ENCODE measurements at regions not wholly inside any gene's neighbourhood (a gene's known extent, or its start where the extent isn't known, plus 50 kb on each side); places are given as distances from the start of the nearest gene placed in this dataset.
"Not testable (repeated sequence)": the region's sequence is repeated elsewhere in the genome, so short reads cannot be mapped to it uniquely, and the experiment has no call there.

DNA sequence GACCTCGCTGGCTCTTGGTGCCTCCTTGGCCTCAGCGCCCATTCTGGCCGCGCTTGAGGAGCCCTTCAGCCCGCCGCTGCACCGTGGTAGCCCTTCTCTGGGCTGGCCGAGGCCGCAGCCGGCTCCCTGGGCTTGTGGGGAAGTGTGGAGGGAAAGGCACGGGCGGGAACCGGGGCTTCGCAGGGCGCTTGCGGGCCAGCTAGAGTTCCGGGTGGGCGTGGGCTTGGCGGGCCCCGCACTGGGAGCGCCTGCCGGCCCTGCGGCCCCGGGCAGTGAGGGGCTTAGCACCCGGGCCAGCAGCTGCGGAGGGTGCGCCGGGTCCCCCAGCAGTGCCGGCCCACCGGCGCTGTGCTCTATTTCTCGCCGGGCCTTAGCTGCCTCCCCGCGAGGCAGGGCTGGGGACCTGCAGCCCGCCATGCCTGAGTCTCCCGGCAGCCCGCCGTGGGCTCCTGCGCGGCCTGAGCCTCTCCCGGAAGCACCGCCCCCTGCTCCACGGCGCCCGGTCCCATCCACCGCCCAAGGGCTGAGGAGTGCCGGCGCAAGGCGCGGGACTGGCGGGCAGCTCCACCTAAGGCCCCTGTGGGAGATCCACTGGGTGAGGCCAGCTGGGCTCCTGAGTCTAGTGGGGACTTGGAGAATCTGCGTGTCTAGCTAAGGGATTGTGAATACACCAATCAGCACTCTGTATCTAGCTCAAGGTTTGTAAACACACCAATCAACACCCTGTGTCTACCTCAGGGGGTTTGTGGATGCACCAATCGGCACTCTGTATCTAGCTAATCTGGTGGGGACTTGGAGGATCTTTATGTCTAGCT lies 141.1 kb downstream of the SLCO4C1 start:
- H3K4me1 ChIP-seq (ENCODE audit: control insufficient read depth, insufficient read depth, low read length); H3K36me3 ChIP-seq (ENCODE audit: control insufficient read depth, insufficient read depth, low read length); H3K9me3 ChIP-seq (replicated peaks; ENCODE audit: control insufficient read depth, low read depth, low read length); H3K27ac ChIP-seq (ENCODE audit: low read length); H3K27me3 ChIP-seq (ENCODE audit: control insufficient read depth, insufficient read depth, low read length); H3K4me3 ChIP-seq (ENCODE audit: low read length); DNase-seq: not testable (repeated sequence)
- 84% methylated on average over 42 of the region's 54 CpGs for WGBS (ENCODE audit: insufficient coverage)

DNA sequence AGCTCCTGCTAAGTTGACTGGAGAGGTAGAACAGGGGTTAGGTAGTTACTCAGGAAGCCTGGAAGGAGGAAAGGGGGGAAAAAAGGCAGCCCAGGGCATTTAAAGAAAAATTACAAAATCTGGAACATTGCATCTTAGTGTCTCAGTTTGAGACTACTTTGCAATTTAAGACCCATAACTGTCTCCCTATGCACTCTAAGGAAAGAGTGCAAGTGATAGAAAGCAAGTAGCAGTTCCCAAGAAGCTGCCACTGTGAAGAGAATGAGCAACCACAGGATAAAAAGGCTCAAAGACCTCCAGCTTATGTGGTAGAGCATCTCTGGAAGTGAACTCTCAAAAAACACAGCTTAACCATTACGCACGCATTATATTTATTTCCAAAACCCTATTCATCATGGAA lies 141.8 kb downstream of the SLCO4C1 start:
- H3K27ac ChIP-seq (ENCODE audit: low read length): no peak overlapping the region
- no CpG with 5 or more reads among the region's 2 CpGs for WGBS (ENCODE audit: insufficient coverage)
- peaks cover 2% of the 10 kb centered on the region for H3K9me3 ChIP-seq (replicated peaks; ENCODE audit: control insufficient read depth, low read depth, low read length)
- no peaks in the 10 kb centered on the region for H3K4me1 ChIP-seq (ENCODE audit: control insufficient read depth, insufficient read depth, low read length)
- no peaks in the 10 kb centered on the region for H3K27me3 ChIP-seq (ENCODE audit: control insufficient read depth, insufficient read depth, low read length)
- no peak for DNase-seq
- no peaks in the 10 kb centered on the region for H3K36me3 ChIP-seq (ENCODE audit: control insufficient read depth, insufficient read depth, low read length)
- no peak overlapping the region for H3K4me3 ChIP-seq (ENCODE audit: low read length)

DNA sequence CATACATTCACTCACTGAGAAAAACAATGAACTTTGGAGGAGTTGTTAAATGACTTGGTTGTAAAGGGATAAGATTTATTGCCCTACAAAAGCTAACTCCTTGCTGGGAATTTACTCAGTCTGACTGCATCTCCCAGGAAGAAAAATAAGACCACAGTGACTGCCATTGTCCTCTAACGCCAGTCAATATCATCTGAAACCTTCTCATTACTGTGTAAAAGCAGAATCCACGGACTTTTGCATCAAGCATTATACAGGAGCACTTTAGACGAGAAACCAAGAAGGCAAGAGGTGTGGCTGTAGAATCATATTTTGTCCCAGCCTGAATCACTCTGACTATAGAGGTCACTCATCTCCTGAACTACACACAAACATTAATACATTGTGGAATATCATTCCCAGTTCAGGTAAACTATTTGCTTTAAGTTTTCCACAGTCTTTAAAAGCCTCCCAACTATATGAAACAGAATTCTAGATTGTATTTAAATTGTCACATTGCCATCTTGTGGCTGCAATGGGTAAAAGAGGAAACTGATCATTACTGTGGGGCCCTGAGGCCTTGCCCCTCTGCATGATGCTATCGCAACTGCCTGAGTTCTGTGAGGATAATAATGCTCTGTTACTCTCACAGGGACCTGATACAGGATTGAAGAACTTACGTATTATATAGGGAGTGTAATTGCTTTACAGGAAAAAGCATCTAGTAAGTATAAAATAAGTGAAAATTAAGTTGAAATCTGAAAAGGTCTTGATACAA lies 142.9 kb downstream of the SLCO4C1 start:
- Histone ChIP-seq H3K27me3 (ENCODE audit: control insufficient read depth, insufficient read depth, low read length) (no peaks in the 10 kb centered on the region), H3K9me3 (replicated peaks; ENCODE audit: control insufficient read depth, low read depth, low read length) (no peaks in the 10 kb centered on the region), H3K36me3 (ENCODE audit: control insufficient read depth, insufficient read depth, low read length) (no peaks in the 10 kb centered on the region), H3K4me3 (ENCODE audit: low read length) (no peak overlapping the region), H3K4me1 (ENCODE audit: control insufficient read depth, insufficient read depth, low read length) (no peaks in the 10 kb centered on the region), H3K27ac (ENCODE audit: low read length) (no peak overlapping the region)
- 20% methylated on average over 1 of the region's 5 CpGs for WGBS (ENCODE audit: insufficient coverage)
- peak; percentile 55 for DNase-seq

DNA sequence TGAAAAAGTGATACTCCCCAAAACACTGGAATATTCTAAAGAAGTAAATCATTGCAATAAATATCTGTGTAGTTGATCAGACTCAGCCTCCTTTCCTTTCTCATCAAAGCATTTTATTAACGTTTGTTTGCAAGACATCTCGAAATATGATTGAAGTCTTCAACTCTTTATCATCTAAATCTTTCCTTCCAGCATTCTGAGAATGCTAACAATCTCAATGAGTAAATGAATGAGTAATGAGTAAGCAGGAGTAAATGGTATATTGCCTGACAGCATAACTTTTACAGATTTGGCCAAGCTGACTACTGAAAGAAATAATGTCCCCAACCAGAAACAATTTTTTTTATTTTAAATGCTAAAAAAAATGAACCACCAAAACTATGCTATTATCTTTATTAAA lies 157.1 kb downstream of the SLCO4C1 start:
- Histone ChIP-seq H3K4me1 (ENCODE audit: control insufficient read depth, insufficient read depth, low read length) (no peaks in the 10 kb centered on the region), H3K4me3 (ENCODE audit: low read length) (no peak overlapping the region), H3K9me3 (replicated peaks; ENCODE audit: control insufficient read depth, low read depth, low read length) (no peaks in the 10 kb centered on the region), H3K27ac (ENCODE audit: low read length) (no peak overlapping the region), H3K36me3 (ENCODE audit: control insufficient read depth, insufficient read depth, low read length) (no peaks in the 10 kb centered on the region), H3K27me3 (ENCODE audit: control insufficient read depth, insufficient read depth, low read length) (no peaks in the 10 kb centered on the region)
- no CpG with 5 or more reads among the region's 2 CpGs for WGBS (ENCODE audit: insufficient coverage)
- no peak for DNase-seq

DNA sequence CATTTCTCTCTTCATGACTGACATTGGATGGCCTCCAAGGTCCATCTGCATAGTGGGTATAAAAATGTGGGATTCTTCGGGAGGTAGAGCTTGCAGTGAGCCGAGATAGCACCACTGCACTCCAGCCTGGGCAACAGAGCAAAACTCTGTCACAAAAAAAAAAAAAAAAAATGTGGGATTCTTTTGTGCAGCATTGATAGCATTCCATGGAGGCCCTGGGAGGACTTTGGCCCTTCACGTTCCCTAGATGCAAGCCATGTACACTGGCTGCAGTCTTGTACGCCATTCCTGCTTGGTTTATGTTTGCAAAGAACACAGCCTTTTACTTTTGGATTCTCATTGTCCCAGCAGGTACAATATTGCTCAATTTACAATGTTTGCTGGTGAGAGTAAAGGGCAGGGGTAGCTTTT lies 157.8 kb downstream of the SLCO4C1 start:
- Histone ChIP-seq H3K9me3 (replicated peaks; ENCODE audit: control insufficient read depth, low read depth, low read length) (no peaks in the 10 kb centered on the region), H3K36me3 (ENCODE audit: control insufficient read depth, insufficient read depth, low read length) (no peaks in the 10 kb centered on the region), H3K27ac (ENCODE audit: low read length) (no peak overlapping the region), H3K27me3 (ENCODE audit: control insufficient read depth, insufficient read depth, low read length) (no peaks in the 10 kb centered on the region), H3K4me3 (ENCODE audit: low read length) (no peak overlapping the region), H3K4me1 (ENCODE audit: control insufficient read depth, insufficient read depth, low read length) (no peaks in the 10 kb centered on the region)
- 40% methylated on average over 1 of the region's 4 CpGs for WGBS (ENCODE audit: insufficient coverage)
- DNase-seq: no peak

DNA sequence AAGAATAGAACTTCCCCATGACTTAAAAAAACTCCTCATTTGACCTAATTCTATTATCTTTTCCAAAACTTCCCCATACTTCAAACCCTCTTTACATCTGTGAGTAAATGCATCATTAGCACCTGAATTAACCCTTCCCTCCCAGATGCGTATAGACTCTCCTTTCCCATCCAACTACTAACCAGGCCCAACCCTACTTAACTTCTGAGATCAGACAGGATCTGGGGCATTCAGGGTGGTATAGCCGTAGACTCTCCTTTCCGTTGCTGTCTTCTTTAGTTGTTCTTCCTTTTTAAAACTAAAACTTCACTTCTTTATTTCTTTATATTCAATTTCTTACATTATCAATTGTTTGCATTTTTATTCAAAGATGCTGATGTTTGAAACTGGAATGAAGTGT lies 165.2 kb downstream of the SLCO4C1 start:
- no peak for DNase-seq
- H3K27ac ChIP-seq (ENCODE audit: low read length): no peak overlapping the region
- H3K36me3 ChIP-seq (ENCODE audit: control insufficient read depth, insufficient read depth, low read length): no peaks in the 10 kb centered on the region
- no peaks in the 10 kb centered on the region for H3K9me3 ChIP-seq (replicated peaks; ENCODE audit: control insufficient read depth, low read depth, low read length)
- no peak overlapping the region for H3K4me3 ChIP-seq (ENCODE audit: low read length)
- WGBS (ENCODE audit: insufficient coverage): 100% methylated on average over 1 of the region's 3 CpGs
- no peaks in the 10 kb centered on the region for H3K4me1 ChIP-seq (ENCODE audit: control insufficient read depth, insufficient read depth, low read length)
- H3K27me3 ChIP-seq (ENCODE audit: control insufficient read depth, insufficient read depth, low read length): no peaks in the 10 kb centered on the region

DNA sequence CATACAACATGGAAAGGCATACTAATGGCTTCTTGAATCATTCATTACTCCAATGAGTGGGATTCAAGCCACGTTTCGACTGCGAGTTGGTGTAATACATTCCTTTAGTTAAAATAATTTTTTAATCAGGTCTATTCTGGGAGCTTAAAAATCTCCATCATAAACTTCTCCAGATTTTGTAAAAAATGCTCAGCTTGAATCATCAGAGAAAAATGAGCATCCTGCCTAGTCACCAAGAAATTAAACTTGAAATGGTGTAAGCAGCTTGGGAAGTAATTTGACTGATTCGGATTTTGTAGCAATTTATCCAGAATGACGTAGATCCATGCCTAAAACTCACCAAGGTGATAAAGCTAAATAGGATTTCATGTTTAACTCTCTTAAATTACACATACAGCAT lies 165.7 kb downstream of the SLCO4C1 start:
- WGBS (ENCODE audit: insufficient coverage): no CpG with 5 or more reads among the region's 5 CpGs

DNA sequence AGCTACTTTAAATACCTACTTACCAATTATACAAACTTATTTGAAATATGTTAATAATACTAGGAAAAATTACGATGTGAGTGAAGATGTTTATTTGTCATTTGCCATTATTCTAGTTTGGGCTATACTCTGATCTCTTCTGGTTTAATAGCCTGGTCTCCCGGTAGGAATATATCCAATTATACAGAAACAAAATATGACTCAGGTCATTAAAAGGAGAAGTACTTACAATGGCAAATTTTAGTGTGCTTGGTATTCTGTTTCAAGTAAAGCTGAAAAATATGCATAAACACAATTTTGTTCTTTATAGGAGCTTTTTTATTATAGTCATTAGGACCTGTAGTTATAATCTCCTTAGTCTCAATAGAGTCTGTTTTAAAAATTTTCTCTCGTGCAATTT lies 176.8 kb downstream of the SLCO4C1 start:
- no peak for DNase-seq
- Histone ChIP-seq H3K9me3 (replicated peaks; ENCODE audit: control insufficient read depth, low read depth, low read length) (no peaks in the 10 kb centered on the region), H3K27ac (ENCODE audit: low read length) (no peak overlapping the region), H3K4me3 (ENCODE audit: low read length) (no peak overlapping the region), H3K36me3 (ENCODE audit: control insufficient read depth, insufficient read depth, low read length) (no peaks in the 10 kb centered on the region), H3K27me3 (ENCODE audit: control insufficient read depth, insufficient read depth, low read length) (no peaks in the 10 kb centered on the region), H3K4me1 (ENCODE audit: control insufficient read depth, insufficient read depth, low read length) (no peaks in the 10 kb centered on the region)
- WGBS (ENCODE audit: insufficient coverage): no CpG with 5 or more reads among the region's 3 CpGs

More for the DNA sequence above, 165.7 kb downstream of the SLCO4C1 start:
- H3K9me3 ChIP-seq (replicated peaks; ENCODE audit: control insufficient read depth, low read depth, low read length): no peaks in the 10 kb centered on the region
- no peaks in the 10 kb centered on the region for H3K27me3 ChIP-seq (ENCODE audit: control insufficient read depth, insufficient read depth, low read length)
- no peak for DNase-seq
- H3K36me3 ChIP-seq (ENCODE audit: control insufficient read depth, insufficient read depth, low read length): no peaks in the 10 kb centered on the region
- H3K4me1 ChIP-seq (ENCODE audit: control insufficient read depth, insufficient read depth, low read length): no peaks in the 10 kb centered on the region
- no peak overlapping the region for H3K27ac ChIP-seq (ENCODE audit: low read length)
- H3K4me3 ChIP-seq (ENCODE audit: low read length): no peak overlapping the region

DNA sequence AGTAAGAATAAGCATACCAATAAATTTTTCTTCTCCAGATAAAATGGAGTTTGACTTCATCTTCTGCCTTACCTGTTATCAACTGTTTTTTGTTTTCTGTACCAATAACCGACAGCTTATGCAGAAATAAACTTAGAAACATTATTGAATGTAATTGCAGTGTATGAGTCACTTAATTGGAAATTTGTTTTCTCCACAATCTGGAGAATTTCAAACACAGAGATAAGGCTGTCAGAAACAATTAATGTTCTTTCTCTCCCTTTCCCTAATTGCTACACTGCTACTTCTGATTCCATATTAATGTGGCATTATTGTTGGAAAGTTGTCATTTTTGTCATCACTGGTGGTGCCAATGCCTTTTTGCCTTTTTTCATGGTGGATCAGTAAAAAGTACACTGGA lies 180.3 kb downstream of the SLCO4C1 start:
- no peaks in the 10 kb centered on the region for H3K27me3 ChIP-seq (ENCODE audit: control insufficient read depth, insufficient read depth, low read length)
- no CpG with 5 or more reads among the region's 1 CpG for WGBS (ENCODE audit: insufficient coverage)
- DNase-seq: no peak
- no peaks in the 10 kb centered on the region for H3K36me3 ChIP-seq (ENCODE audit: control insufficient read depth, insufficient read depth, low read length)
- no peaks in the 10 kb centered on the region for H3K9me3 ChIP-seq (replicated peaks; ENCODE audit: control insufficient read depth, low read depth, low read length)
- no peaks in the 10 kb centered on the region for H3K4me1 ChIP-seq (ENCODE audit: control insufficient read depth, insufficient read depth, low read length)
- H3K4me3 ChIP-seq (ENCODE audit: low read length): no peak overlapping the region
- no peak overlapping the region for H3K27ac ChIP-seq (ENCODE audit: low read length)

DNA sequence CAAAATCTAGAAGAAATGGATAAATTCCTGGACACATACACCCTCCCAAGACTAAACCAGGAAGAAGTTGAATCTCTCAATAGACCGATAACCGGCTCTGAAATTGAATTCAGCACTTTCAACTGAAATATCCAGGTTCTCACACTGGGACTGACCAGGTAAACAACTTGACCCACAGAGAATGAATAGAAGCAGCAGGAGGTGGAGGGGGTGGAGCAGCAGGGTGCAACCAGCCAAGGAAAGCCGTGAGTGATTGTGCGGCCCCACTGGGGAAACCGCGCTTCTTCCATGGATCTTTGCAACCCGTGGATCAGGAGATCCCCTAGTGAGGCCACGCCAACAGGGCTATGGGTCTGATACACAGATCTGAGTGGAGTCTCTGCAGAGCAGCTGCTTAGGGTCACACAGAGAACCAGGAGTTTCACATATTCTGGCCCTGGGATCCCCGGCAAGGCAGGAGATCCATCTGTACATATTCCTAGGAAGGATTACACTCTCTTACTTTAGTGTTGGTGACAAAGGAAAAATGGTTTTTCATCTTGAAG lies 181.5 kb downstream of the SLCO4C1 start:
- Histone ChIP-seq H3K36me3 (ENCODE audit: control insufficient read depth, insufficient read depth, low read length) (no peaks in the 10 kb centered on the region), H3K9me3 (replicated peaks; ENCODE audit: control insufficient read depth, low read depth, low read length) (no peaks in the 10 kb centered on the region), H3K4me1 (ENCODE audit: control insufficient read depth, insufficient read depth, low read length) (no peaks in the 10 kb centered on the region), H3K4me3 (ENCODE audit: low read length) (no peak overlapping the region), H3K27me3 (ENCODE audit: control insufficient read depth, insufficient read depth, low read length) (no peaks in the 10 kb centered on the region), H3K27ac (ENCODE audit: low read length) (no peak overlapping the region)
- 61% methylated on average over 6 of the region's 9 CpGs for WGBS (ENCODE audit: insufficient coverage)
- no peak for DNase-seq

Measured in muscle of leg (tissue), 3 donors.